ENCODE measurements at regions not wholly inside any gene's neighbourhood (a gene's known extent, or its start where the extent isn't known, plus 50 kb on each side); places are given as distances from the start of the nearest gene placed in this dataset.

DNA sequence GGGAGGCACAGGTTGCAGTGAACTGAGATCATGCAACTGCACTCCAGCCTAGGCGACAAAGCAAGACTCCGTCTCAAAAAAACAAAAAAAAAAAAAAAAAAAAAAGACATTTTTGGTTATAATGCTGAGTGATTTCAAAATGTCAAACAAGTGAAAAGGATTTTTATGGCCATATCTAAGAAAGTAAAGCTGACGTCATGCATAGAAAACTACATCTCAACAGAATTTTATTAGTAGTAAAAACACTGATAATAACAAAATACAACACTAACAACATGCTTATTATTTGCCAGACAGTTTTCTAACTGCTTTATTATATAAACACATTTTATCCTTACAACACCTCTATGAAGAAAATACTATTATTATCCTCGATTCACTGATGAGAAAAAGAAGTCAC lies 833.0 kb upstream of the WWC1 start:
- no peaks in the 10 kb centered on the region for H4K20me1 ChIP-seq (ENCODE audit: insufficient read depth, low read length)
- H3K4me1 ChIP-seq (ENCODE audit: insufficient read depth, low read length, poor library complexity, severe bottlenecking) = no peaks in the 10 kb centered on the region
- intact Hi-C loops (cut with micrococcal nuclease; ENCODE audit: unreplicated experiment) = no loop called here
- ChIA-PET CTCF (ENCODE audit: unreplicated experiment) (no interaction called here), POLR2A (interaction anchor here (0.6 to 0.7 kb wide), 2 partner anchors 24 to 432 kb away, joined by 3 to 4 read pairs; no protein-coding TSS in a partner anchor)
- DNase-seq (ENCODE audit: low spot score) = no peak
- no peak overlapping the region for H3K4me2 ChIP-seq (ENCODE audit: low read length)
- H3K79me2 ChIP-seq (ENCODE audit: insufficient read depth, low read depth, low read length) = no peaks in the 10 kb centered on the region
- no TSS peak for BruUV-seq (replicated peaks)
- H3K4me3 ChIP-seq (ENCODE audit: low read depth, low read length, poor library complexity, severe bottlenecking) = no peak overlapping the region
- H2AFZ ChIP-seq (ENCODE audit: low read length) = no peak overlapping the region
- no peaks in the 10 kb centered on the region for H3K9me3 ChIP-seq (ENCODE audit: low read length)
- no peaks in the 10 kb centered on the region for H3K36me3 ChIP-seq (ENCODE audit: insufficient read depth, low read length)
- TF ChIP-seq EZH2phosphoT487 (IDR thresholded peaks at IDR 0.05; ENCODE audit: borderline replicate concordance, low read depth, low read length) = no peak
- H3K27ac ChIP-seq (ENCODE audit: low read depth, low read length, poor library complexity, severe bottlenecking) = no peak overlapping the region
- no peaks in the 10 kb centered on the region for H3K9me2 ChIP-seq (ENCODE audit: insufficient read depth, low read length)

DNA sequence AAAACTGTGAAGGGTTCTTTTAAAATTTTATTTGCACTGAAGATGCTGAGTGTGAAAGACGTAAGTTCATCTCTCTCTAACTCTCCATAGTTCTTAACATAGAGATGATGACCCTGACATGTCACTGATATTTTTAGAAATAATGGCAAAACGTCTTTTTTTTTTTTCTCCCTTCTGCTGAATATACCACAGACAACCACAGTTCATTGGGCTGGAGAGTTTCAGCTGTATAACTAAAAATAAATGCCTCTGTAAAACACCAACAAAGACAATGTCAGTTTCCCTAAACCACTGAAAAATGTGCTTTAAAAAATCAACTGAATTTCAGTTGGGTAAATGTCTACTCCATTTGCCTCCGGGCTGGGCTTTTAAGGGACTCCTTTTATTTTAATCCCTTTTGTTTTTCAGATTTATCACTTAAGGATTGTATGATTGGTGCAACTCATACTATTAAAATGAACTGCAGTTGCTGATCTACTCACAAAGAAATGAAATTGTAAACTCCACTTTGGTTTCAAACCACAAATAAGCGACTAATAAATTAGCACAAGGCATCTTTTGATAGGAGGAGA lies 830.9 kb upstream of the WWC1 start:
- no peak overlapping the region for H2AFZ ChIP-seq (ENCODE audit: low read length)
- DNase-seq (ENCODE audit: low spot score) = no peak
- no TSS peak for BruUV-seq (replicated peaks)
- ChIA-PET CTCF (ENCODE audit: unreplicated experiment) (no interaction called here), POLR2A (interaction anchor here (0.7 kb wide), 1 partner anchor 42 kb away, joined by 3 read pairs; no protein-coding TSS in a partner anchor)
- TF ChIP-seq EZH2phosphoT487 (IDR thresholded peaks at IDR 0.05; ENCODE audit: borderline replicate concordance, low read depth, low read length) = no peak
- TF ChIP-seq, protein P1, sequence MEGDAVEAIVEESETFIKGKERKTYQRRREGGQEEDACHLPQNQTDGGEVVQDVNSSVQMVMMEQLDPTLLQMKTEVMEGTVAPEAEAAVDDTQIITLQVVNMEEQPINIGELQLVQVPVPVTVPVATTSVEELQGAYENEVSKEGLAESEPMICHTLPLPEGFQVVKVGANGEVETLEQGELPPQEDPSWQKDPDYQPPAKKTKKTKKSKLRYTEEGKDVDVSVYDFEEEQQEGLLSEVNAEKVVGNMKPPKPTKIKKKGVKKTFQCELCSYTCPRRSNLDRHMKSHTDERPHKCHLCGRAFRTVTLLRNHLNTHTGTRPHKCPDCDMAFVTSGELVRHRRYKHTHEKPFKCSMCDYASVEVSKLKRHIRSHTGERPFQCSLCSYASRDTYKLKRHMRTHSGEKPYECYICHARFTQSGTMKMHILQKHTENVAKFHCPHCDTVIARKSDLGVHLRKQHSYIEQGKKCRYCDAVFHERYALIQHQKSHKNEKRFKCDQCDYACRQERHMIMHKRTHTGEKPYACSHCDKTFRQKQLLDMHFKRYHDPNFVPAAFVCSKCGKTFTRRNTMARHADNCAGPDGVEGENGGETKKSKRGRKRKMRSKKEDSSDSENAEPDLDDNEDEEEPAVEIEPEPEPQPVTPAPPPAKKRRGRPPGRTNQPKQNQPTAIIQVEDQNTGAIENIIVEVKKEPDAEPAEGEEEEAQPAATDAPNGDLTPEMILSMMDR (conservative IDR thresholded peaks at IDR 0.05; ENCODE audit: low read length) = no peak
- no peaks in the 10 kb centered on the region for H3K36me3 ChIP-seq (ENCODE audit: insufficient read depth, low read length)
- H3K79me2 ChIP-seq (ENCODE audit: insufficient read depth, low read depth, low read length) = no peaks in the 10 kb centered on the region
- no peak overlapping the region for H3K4me2 ChIP-seq (ENCODE audit: low read length)
- no peaks in the 10 kb centered on the region for H3K9me2 ChIP-seq (ENCODE audit: insufficient read depth, low read length)
- intact Hi-C loops (cut with micrococcal nuclease; ENCODE audit: unreplicated experiment) = no loop called here
- H3K4me1 ChIP-seq (ENCODE audit: insufficient read depth, low read length, poor library complexity, severe bottlenecking) = no peaks in the 10 kb centered on the region
- H3K9me3 ChIP-seq (ENCODE audit: low read length) = no peaks in the 10 kb centered on the region
- no peak overlapping the region for H3K4me3 ChIP-seq (ENCODE audit: low read depth, low read length, poor library complexity, severe bottlenecking)
- no peaks in the 10 kb centered on the region for H4K20me1 ChIP-seq (ENCODE audit: insufficient read depth, low read length)
- H3K27ac ChIP-seq (ENCODE audit: low read depth, low read length, poor library complexity, severe bottlenecking) = no peak overlapping the region

DNA sequence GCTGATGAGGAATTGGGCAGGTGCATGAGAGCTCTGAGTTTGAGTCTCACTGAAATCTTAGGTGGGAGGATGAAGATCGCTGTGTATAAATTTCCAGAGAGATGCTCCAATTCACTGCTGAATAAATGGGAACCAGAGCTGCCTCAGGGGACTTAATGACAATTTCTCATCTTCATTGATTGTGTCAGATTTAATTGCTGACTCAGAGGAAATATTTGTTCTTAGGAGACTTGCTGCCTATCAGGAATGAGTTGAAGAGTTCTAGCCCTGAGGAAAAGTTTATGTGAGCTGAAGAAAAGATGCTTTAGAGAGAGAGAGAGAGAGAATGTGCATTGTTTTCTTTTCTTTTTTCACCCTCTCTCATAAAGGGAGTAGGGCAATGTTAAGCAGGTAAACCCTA lies 827.5 kb upstream of the WWC1 start:
- intact Hi-C loops (cut with micrococcal nuclease; ENCODE audit: unreplicated experiment) = no loop called here
- CTCF ChIA-PET (ENCODE audit: unreplicated experiment) = no interaction called here
- no peaks in the 10 kb centered on the region for H3K9me2 ChIP-seq (ENCODE audit: insufficient read depth, low read length)

More for the DNA sequence above, 827.5 kb upstream of the WWC1 start:
- no peak overlapping the region for H3K27ac ChIP-seq (ENCODE audit: low read depth, low read length, poor library complexity, severe bottlenecking)
- H3K9me3 ChIP-seq (ENCODE audit: low read length) = no peaks in the 10 kb centered on the region
- BruUV-seq (replicated peaks) = no TSS peak
- H2AFZ ChIP-seq (ENCODE audit: low read length) = no peak overlapping the region
- no peak overlapping the region for H3K4me3 ChIP-seq (ENCODE audit: low read depth, low read length, poor library complexity, severe bottlenecking)
- no peaks in the 10 kb centered on the region for H3K79me2 ChIP-seq (ENCODE audit: insufficient read depth, low read depth, low read length)
- no peak for TF ChIP-seq EZH2phosphoT487 (IDR thresholded peaks at IDR 0.05; ENCODE audit: borderline replicate concordance, low read depth, low read length)
- TF ChIP-seq, protein P1 (conservative IDR thresholded peaks at IDR 0.05; ENCODE audit: low read length) = no peak
- H3K4me1 ChIP-seq (ENCODE audit: insufficient read depth, low read length, poor library complexity, severe bottlenecking) = no peaks in the 10 kb centered on the region
- POLR2A ChIA-PET = no interaction called here
- no peaks in the 10 kb centered on the region for H4K20me1 ChIP-seq (ENCODE audit: insufficient read depth, low read length)
- no peak for DNase-seq (ENCODE audit: low spot score)
- H3K4me2 ChIP-seq (ENCODE audit: low read length) = no peak overlapping the region
- no peaks in the 10 kb centered on the region for H3K36me3 ChIP-seq (ENCODE audit: insufficient read depth, low read length)
